Colonic mucosa (tissue), 4 donors: ENCODE measurements at regions not wholly inside any gene's neighbourhood (a gene's known extent, or its start where the extent isn't known, plus 50 kb on each side); places are given as distances from the start of the nearest gene placed in this dataset.
"Not testable (repeated sequence)": the region's sequence is repeated elsewhere in the genome, so short reads cannot be mapped to it uniquely, and the experiment has no call there.

Experiments
- DNase-seq: peaks from one replicate; pipeline ENCODE4 v3.0.0-alpha.2; 2020
- H3K27ac ChIP-seq: fragments of 200-600 bp; one replicate; pipeline ENCODE4 v1.8.0; 2021
- H3K27me3 ChIP-seq: fragments of 200-600 bp; one replicate; pipeline ENCODE4 v1.8.0; 2021
- H3K36me3 ChIP-seq: fragments of 200-600 bp; one replicate; pipeline ENCODE4 v1.8.0; 2021
- H3K4me1 ChIP-seq: fragments of 200-600 bp; one replicate; pipeline ENCODE4 v1.8.0; 2021; ENCODE audit warnings: mild to moderate bottlenecking
- H3K4me3 ChIP-seq: fragments of 200-600 bp; one replicate; pipeline ENCODE4 v1.8.0; 2021
- H3K9ac ChIP-seq, 2 donors: one replicate each; pipeline ENCODE4 v1.7.0; 2013; ENCODE audit warnings: control low read depth in 2 of 2, low read depth in 2 of 2, low read length in 2 of 2
- H3K9me3 ChIP-seq: fragments of 200-600 bp; one replicate; pipeline ENCODE4 v1.8.0; 2021
- intact Hi-C: fragments of 100-400 bp; cut with DNase I; formaldehyde crosslinking; loops from one replicate; pipeline ENCODE4 v1.14.1; 2022
- TF ChIP-seq, protein P1 (sequence below): fragments of 200-600 bp; IDR thresholded peaks from one replicate; pipeline ENCODE4 v1.8.0; 2022; ENCODE audit warnings: antibody characterized with exemption, mild to moderate bottlenecking
- donor health status: healthy.
- donor health status: DM: no; HTN: no; CAD: no.
- donor health status: DM: no; HTN: no; CAD: no.

DNA sequence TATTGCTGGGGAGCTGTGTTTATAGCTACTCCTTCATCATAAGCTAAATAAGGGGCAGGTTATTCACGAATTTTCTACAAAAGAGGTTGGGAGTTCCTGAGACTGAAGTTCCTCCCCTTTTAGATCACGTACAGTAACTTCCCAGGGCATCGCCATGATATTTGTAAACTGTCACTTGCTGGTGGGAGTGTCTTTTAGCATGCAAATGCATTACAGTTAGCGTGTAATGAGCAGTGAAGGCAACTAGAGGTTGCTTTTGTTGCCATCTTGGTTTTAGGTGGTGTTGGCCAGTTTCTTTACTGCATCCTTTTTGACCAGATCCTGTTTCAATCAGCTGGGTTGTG lies 64.4 kb downstream of the IL12A start:
- no peaks in the 10 kb centered on the region for H3K27me3 ChIP-seq
- intact Hi-C loops = no loop called here
- no peak overlapping the region for H3K9ac ChIP-seq
- TF ChIP-seq, protein P1, sequence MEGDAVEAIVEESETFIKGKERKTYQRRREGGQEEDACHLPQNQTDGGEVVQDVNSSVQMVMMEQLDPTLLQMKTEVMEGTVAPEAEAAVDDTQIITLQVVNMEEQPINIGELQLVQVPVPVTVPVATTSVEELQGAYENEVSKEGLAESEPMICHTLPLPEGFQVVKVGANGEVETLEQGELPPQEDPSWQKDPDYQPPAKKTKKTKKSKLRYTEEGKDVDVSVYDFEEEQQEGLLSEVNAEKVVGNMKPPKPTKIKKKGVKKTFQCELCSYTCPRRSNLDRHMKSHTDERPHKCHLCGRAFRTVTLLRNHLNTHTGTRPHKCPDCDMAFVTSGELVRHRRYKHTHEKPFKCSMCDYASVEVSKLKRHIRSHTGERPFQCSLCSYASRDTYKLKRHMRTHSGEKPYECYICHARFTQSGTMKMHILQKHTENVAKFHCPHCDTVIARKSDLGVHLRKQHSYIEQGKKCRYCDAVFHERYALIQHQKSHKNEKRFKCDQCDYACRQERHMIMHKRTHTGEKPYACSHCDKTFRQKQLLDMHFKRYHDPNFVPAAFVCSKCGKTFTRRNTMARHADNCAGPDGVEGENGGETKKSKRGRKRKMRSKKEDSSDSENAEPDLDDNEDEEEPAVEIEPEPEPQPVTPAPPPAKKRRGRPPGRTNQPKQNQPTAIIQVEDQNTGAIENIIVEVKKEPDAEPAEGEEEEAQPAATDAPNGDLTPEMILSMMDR = no peak
- H3K4me1 ChIP-seq = no peaks in the 10 kb centered on the region
- no peak overlapping the region for H3K27ac ChIP-seq
- DNase-seq = no peak
- no peaks in the 10 kb centered on the region for H3K36me3 ChIP-seq
- H3K4me3 ChIP-seq = no peak overlapping the region
- H3K9me3 ChIP-seq = no peaks in the 10 kb centered on the region

DNA sequence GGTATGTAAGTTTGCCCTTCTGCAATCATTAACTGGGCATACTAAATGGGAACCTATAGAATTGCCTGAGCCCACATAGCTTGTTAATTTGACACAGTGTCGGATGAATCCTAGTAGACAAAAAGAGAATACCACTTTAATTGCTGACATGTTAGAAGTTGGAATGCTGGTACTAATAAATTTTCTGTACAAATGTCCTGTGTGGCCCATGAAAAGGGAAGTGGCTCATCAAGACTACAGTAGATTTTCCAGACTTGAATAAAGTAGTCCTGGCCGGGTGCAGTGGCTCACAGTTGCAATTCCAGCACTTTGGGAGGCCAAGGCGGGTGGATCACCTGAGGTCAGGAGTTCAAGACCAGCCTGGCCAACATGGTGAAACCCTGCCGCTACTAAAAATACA lies 66.2 kb downstream of the IL12A start:
- H3K4me3 ChIP-seq, H3K27ac ChIP-seq, H3K4me1 ChIP-seq, intact Hi-C loops, H3K36me3 ChIP-seq, DNase-seq, H3K9ac ChIP-seq, H3K9me3 ChIP-seq, H3K27me3 ChIP-seq: not testable (repeated sequence)

DNA sequence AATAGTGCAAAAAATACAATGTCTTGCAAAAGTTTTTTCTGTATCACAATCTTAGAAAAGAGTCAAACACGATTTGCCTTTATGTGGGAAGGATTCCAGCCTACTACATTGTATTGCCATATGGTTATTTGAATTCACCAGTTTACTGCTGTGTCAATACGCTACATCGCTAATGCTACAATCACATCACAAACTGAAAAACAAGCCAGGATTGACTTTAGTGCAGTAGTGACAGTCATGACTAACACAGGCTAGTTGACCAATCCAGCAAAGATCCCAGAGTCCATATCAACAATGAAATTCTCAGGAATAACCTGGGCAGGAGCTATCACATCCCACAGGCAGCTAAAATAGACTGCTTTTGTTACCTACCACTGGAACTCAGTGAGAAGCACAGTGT lies 67.0 kb downstream of the IL12A start:
- no peak overlapping the region for H3K27ac ChIP-seq
- no peaks in the 10 kb centered on the region for H3K4me1 ChIP-seq
- H3K4me3 ChIP-seq = no peak overlapping the region
- H3K9me3 ChIP-seq = no peaks in the 10 kb centered on the region
- TF ChIP-seq, protein P1 = no peak
- no peaks in the 10 kb centered on the region for H3K27me3 ChIP-seq
- intact Hi-C loops = no loop called here
- no peaks in the 10 kb centered on the region for H3K36me3 ChIP-seq
- no peak overlapping the region for H3K9ac ChIP-seq
- DNase-seq = no peak

DNA sequence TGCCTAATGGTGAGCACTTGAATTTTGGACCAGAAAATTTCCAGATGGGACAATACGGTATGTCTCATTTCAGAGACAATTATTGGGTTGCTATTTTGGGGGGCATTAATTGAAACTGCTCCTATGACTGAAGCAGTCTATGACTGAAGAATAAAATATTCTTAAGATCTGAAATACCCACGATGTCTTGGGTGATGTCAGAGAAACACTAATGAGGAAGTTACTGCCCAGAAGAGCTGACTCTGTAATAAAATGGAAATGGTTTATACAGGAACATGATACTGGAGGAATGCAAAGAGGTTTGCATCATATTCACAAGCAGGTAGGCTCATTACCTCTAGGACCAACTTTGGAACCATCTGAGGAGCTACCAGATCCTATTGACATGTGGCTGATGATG lies 68.7 kb downstream of the IL12A start:
- TF ChIP-seq, protein P1 = no peak
- no peak for DNase-seq
- H3K36me3 ChIP-seq = no peaks in the 10 kb centered on the region
- intact Hi-C loops = no loop called here
- no peak overlapping the region for H3K27ac ChIP-seq
- H3K4me3 ChIP-seq = no peak overlapping the region
- H3K4me1 ChIP-seq = no peaks in the 10 kb centered on the region
- H3K27me3 ChIP-seq = no peaks in the 10 kb centered on the region
- no peaks in the 10 kb centered on the region for H3K9me3 ChIP-seq
- H3K9ac ChIP-seq = no peak overlapping the region

DNA sequence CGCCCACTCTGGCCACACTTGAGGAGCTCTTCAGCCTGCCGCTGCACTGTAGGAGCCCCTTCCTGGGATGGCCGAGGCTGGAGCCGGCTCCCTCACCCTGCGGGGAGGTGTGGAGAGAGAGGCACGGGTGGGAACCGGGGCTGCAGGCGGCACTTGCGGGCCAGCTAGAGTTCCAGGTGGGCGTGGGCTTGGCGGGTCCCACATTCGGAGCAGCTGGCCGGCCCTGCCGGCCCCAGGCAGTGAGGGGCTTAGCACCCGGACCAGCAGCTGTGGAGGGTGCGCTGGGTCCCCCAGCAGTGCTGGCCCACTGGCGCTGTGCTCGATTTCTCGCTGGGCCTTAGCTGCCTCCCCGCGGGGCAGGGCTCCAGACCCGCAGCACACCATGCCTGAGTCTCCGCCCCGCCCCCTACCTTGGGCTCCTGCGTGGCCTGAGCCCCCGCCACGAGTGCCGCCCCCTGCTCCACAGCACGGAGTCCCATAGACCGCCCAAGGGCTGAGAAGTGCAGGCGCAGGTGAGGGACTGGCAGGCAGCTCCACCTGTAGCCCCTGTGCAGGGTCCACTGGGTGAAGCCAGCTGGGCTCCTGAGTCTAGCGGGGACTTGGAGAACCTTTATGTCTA lies 71.9 kb downstream of the IL12A start:
- DNase-seq = no peak

DNA sequence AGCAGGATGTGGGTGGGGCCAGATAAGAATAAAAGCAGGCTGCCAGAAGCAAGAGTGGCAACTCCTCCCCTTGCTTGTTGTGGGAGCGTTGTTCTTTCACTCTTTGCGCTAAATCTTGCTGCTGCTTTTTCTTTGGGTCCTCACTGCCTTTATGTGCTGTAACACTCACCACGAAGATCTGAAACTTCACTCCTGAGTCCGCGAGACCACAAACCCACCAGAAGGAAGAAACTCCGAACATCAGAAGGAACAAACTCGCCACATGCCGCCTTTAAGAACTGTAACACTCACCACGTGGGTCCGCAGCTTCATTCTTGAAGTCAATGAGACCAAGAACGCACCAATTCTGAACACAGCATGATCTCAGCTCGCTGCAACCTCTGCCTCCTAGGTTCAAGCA lies 72.9 kb downstream of the IL12A start:
- H3K9me3 ChIP-seq = no peaks in the 10 kb centered on the region
- H3K4me1 ChIP-seq = no peaks in the 10 kb centered on the region
- H3K36me3 ChIP-seq = no peaks in the 10 kb centered on the region
- H3K4me3 ChIP-seq = no peak overlapping the region
- intact Hi-C loops = no loop called here
- no peak overlapping the region for H3K27ac ChIP-seq
- TF ChIP-seq, protein P1 = no peak
- no peak overlapping the region for H3K9ac ChIP-seq
- H3K27me3 ChIP-seq = no peaks in the 10 kb centered on the region
- DNase-seq = no peak

More for the DNA sequence above, 71.9 kb downstream of the IL12A start:
- Histone ChIP-seq H3K27me3 (no peaks in the 10 kb centered on the region), H3K36me3 (no peaks in the 10 kb centered on the region), H3K27ac (no peak overlapping the region), H3K4me1 (no peaks in the 10 kb centered on the region), H3K9ac (no peak overlapping the region), H3K9me3 (no peaks in the 10 kb centered on the region), H3K4me3 (no peak overlapping the region)
- intact Hi-C loops = no loop called here
- TF ChIP-seq, protein P1 = no peak
